ENCODE measurements at regions not wholly inside any gene's neighbourhood (a gene's known extent, or its start where the extent isn't known, plus 50 kb on each side); places are given as distances from the start of the nearest gene placed in this dataset.
A peak's percentile ranks its signal among the peaks of the same experiment; 100 is the strongest.

GRCh38 chr20:12315652-12316051 is 398.0 kb downstream of the BTBD3 start:
- no peak for DNase-seq (ENCODE audit: extremely low read depth in 1 of 11, low read depth in 9 of 11, low spot score in 4 of 11)

GRCh38 chr20:12316794-12317193 is 399.1 kb downstream of the BTBD3 start:
- DNase-seq (ENCODE audit: extremely low read depth in 1 of 11, low read depth in 9 of 11, low spot score in 4 of 11) = no peak

GRCh38 chr20:12317433-12317832 is 399.7 kb downstream of the BTBD3 start:
- DNase-seq (ENCODE audit: extremely low read depth in 1 of 11, low read depth in 9 of 11, low spot score in 4 of 11) = no peak

- no peak for DNase-seq (ENCODE audit: extremely low read depth in 1 of 11, low read depth in 9 of 11, low spot score in 4 of 11)
Observed at GRCh38 chr20:12318043-12318442, 400.4 kb downstream of the BTBD3 start.

- DNase-seq (ENCODE audit: extremely low read depth in 1 of 11, low read depth in 9 of 11, low spot score in 4 of 11) = peak in 1 of 11 donors; percentile 3
Observed at GRCh38 chr20:12321736-12322135, 404.0 kb downstream of the BTBD3 start.

DNA sequence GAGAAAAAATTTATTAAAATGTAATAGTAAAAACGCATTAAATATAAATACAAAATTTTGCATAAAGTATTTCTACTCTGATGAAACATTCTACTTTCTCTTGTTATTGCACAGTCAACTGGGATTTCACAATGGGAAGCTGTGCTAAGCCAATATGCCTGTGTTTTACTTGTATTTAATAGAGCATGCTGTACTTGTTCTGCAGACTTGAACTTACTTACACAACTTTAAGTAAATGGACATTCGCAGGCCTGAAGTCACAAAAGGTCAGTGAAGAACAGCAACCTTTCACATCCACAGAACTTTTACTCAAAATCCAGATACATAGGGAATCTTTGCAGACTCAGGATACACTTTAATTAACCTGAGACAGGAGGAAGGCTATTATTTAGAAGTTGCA is 409.5 kb downstream of the BTBD3 start:
- no peak for DNase-seq (ENCODE audit: extremely low read depth in 1 of 11, low read depth in 9 of 11, low spot score in 4 of 11)

GRCh38 chr20:12331236-12331635 is 413.5 kb downstream of the BTBD3 start:
- no peak for DNase-seq (ENCODE audit: extremely low read depth in 1 of 11, low read depth in 9 of 11, low spot score in 4 of 11)

DNA sequence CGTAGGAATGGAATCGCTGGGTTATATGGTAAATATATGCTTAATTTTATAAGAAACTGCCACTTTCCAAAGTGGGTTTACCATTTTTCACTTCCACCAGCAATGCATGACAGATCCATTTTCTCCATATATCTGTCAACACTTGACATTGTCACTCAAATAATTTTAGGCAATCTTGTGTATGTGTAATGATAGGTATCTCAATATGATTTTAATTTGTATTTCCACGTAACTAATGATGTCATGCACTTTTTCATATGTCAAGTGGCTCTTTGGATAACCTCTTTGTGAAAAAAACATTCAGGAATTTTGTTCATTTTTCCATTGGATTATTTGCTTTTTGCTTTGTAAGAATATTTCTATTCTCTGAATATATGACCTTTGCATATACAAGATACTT is 419.9 kb downstream of the BTBD3 start:
- no peak for DNase-seq (ENCODE audit: extremely low read depth in 1 of 11, low read depth in 9 of 11, low spot score in 4 of 11)

GRCh38 chr20:12345978-12346377 is 428.3 kb downstream of the BTBD3 start:
- no peak for DNase-seq (ENCODE audit: extremely low read depth in 1 of 11, low read depth in 9 of 11, low spot score in 4 of 11)

DNA sequence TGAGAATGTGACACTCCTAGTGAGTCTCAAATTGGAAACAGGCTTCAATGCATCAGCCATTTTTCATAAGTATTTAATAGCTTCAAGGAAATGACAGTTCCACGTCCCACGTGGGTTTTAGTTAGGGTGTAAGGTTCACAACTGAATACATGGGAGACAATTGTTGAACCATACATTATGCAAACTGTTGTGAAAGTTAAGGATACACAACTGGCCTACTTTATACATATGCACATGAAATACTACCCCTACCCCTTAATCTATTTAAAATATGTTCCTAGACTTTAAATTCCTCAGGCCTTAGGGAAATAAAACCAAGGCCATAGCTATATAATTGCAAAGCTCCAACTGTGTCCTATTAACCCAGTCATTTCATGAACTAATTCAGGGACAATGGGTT is 436.1 kb downstream of the BTBD3 start:
- DNase-seq (ENCODE audit: extremely low read depth in 1 of 11, low read depth in 9 of 11, low spot score in 4 of 11) = no peak

DNA sequence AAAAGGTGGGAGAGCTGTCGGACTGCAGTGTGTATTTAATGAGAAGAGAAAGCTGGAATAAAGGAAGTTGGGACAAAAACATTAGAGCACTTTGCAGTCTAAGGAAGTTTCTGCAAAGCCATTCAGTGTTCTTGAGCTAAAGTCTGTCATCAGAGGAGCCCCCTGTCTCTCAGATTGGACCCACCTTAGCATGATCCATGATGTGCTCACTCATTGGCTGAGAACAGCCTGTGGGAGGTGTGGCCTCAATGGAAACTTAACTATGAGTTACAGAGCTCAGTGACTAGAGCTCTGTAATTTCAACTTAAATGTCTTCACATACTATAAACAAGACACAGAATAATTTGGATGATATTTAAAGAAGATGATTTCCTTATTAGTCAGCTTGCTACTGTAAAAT is 437.0 kb downstream of the BTBD3 start:
- DNase-seq (ENCODE audit: extremely low read depth in 1 of 11, low read depth in 9 of 11, low spot score in 4 of 11) = no peak

GRCh38 chr20:12355185-12355584 is 437.5 kb downstream of the BTBD3 start:
- DNase-seq (ENCODE audit: extremely low read depth in 1 of 11, low read depth in 9 of 11, low spot score in 4 of 11) = no peak

DNA sequence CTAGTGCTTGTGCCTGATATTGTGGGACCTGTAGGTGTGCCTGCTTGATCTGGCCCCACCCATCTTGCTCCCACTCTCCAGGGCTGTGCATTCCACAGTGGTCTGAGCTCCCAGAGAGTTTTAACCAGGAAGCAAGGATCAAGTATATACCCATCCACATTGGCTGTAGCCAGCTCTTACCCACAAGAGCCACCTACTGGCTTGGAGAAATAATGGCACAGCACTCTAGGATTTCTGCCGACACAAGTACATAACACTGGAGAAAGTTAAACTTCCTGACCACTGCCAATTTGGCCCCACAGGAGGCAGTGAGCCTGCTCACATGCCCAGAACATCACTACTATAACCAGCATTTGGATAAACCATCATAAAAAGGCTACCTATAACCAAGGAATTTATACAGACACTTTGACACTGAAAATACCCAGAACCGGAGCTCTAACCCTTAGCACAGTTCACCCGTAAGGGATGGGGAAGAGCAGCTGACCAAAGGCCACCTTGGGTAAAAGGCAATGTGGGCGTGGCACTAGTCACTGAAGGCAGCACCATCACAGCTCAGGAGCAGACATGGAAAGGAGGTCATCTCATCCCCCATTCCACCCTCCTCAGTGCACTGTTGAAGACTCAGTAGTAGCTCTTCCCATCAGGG is 440.4 kb downstream of the BTBD3 start:
- DNase-seq (ENCODE audit: extremely low read depth in 1 of 11, low read depth in 9 of 11, low spot score in 4 of 11) = no peak

GRCh38 chr20:12358655-12359009 is 440.9 kb downstream of the BTBD3 start:
- DNase-seq (ENCODE audit: extremely low read depth in 1 of 11, low read depth in 9 of 11, low spot score in 4 of 11) = no peak

- no peak for DNase-seq (ENCODE audit: extremely low read depth in 1 of 11, low read depth in 9 of 11, low spot score in 4 of 11)
Observed at GRCh38 chr20:12371990-12372389, 454.3 kb downstream of the BTBD3 start.

GRCh38 chr20:12372557-12372956 is 454.9 kb downstream of the BTBD3 start:
- no peak for DNase-seq (ENCODE audit: extremely low read depth in 1 of 11, low read depth in 9 of 11, low spot score in 4 of 11)

- DNase-seq (ENCODE audit: extremely low read depth in 1 of 11, low read depth in 9 of 11, low spot score in 4 of 11) = no peak
Observed at GRCh38 chr20:12375967-12376366, 458.3 kb downstream of the BTBD3 start.

GRCh38 chr20:12383821-12384220 is 466.1 kb downstream of the BTBD3 start:
- DNase-seq (ENCODE audit: extremely low read depth in 1 of 11, low read depth in 9 of 11, low spot score in 4 of 11) = no peak

DNA sequence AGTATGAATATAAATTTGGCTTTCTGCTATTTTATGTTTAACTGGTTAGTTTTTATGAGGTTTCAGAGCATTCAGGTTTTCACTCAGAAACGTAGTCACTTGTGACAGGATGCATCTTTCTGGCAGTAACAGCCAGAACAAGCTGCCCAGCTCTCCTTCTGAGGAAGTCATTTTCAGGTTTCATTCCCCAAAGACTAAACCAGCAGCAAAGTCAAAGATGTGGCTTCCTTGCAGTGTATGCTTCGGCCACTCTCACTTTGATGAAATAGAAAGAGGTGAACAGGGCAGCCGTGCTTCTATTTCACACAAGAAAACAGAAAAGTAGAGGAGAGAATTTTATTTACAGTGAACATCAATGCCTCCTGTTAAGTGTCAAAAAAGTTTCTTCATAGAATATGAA is 469.1 kb downstream of the BTBD3 start:
- no peak for DNase-seq (ENCODE audit: extremely low read depth in 1 of 11, low read depth in 9 of 11, low spot score in 4 of 11)

DNA sequence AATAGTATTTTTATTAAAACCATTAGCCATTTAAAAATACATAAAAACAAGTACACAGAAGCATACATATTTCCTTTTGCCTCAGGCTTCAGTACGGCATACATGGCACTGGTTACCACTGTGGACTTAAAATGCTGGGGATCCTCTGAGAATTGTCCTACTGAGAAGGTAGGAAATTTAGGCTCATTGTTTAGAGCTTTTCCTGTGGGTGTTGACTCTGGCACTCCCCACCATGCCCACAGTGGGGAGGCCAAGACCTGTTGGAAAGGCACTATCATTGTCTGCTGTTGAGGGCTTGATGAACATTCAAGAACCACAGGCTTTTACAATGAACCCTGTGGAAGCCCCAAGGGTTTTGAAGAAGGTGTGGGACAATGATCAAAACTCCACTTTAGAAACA is 473.4 kb downstream of the BTBD3 start:
- no peak for DNase-seq (ENCODE audit: extremely low read depth in 1 of 11, low read depth in 9 of 11, low spot score in 4 of 11)

GRCh38 chr20:12394786-12395185 is 477.1 kb downstream of the BTBD3 start:
- no peak for DNase-seq (ENCODE audit: extremely low read depth in 1 of 11, low read depth in 9 of 11, low spot score in 4 of 11)

- DNase-seq (ENCODE audit: extremely low read depth in 1 of 11, low read depth in 9 of 11, low spot score in 4 of 11) = peak in 1 of 11 donors; percentile 32
Observed at GRCh38 chr20:12395353-12395752, 477.7 kb downstream of the BTBD3 start.
